NT2/D1 (cell line): ENCODE measurements at regions not wholly inside any gene's neighbourhood (a gene's known extent, or its start where the extent isn't known, plus 50 kb on each side); places are given as distances from the start of the nearest gene placed in this dataset.

Experiments
- SUZ12 ChIP-seq: IDR thresholded peaks from 2 replicates; pipeline ENCODE4 v1.6.1; 2011; ENCODE audit not compliant: insufficient read length, insufficient read depth; ENCODE audit errors: extremely low read depth
- ZNF274 ChIP-seq: IDR thresholded peaks from 2 replicates; pipeline ENCODE4 v1.6.1; 2011; ENCODE audit warnings: mild to moderate bottlenecking, low read depth, low read length

DNA sequence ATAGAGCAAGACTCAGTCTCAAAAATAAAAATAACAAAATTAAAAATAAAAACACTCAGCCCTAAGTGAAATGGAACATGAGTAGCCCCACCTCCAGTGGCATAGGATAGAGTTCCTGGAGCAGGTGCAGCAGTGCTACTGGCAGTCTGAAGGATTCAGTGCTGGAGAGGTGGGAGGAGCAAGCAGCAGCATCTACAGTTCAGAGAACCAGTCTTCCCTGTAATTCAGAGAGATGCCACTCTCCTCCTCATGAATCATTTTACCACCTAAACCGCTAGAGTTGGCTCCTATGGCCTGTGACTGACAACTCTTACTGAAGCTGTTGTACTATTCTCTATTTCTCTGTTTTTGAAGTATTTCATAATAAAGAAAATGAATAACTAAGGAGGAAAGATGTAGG is 56.0 kb upstream of the SMURF2 start:
- TF ChIP-seq ZNF274, result no peak
- no peak for TF ChIP-seq SUZ12
